ENCODE measurements at regions not wholly inside any gene's neighbourhood (a gene's known extent, or its start where the extent isn't known, plus 50 kb on each side); places are given as distances from the start of the nearest gene placed in this dataset.

GRCh38 chr10:110442746-110443145 is 55.0 kb upstream of the DUSP5 start:
- no peak for DNase-seq

GRCh38 chr10:110443239-110444003 is 54.3 kb upstream of the DUSP5 start:
- DNase-seq = no peak

DNA sequence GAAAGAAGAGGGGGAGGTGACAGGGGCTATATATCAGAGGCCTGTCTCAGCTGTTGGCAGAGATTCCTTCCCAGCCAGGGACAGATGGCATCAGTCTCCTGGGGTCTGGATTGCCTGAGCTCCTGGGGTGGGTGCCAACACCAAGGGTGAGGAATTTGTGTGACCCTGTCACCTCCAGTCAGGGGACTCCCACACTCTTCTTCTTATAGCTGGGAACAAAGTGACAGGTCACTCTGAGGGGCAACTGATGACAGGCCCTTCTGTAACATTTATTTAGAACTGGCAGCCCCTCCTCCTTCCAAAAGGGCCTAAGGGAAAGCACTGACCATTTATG is 53.7 kb upstream of the DUSP5 start:
- no peak for DNase-seq

- no peak for DNase-seq
These were observed 51.8 kb upstream of the DUSP5 start for GRCh38 chr10:110445871-110446270.

GRCh38 chr10:110446277-110446676 is 51.4 kb upstream of the DUSP5 start:
- no peak for DNase-seq

DNA sequence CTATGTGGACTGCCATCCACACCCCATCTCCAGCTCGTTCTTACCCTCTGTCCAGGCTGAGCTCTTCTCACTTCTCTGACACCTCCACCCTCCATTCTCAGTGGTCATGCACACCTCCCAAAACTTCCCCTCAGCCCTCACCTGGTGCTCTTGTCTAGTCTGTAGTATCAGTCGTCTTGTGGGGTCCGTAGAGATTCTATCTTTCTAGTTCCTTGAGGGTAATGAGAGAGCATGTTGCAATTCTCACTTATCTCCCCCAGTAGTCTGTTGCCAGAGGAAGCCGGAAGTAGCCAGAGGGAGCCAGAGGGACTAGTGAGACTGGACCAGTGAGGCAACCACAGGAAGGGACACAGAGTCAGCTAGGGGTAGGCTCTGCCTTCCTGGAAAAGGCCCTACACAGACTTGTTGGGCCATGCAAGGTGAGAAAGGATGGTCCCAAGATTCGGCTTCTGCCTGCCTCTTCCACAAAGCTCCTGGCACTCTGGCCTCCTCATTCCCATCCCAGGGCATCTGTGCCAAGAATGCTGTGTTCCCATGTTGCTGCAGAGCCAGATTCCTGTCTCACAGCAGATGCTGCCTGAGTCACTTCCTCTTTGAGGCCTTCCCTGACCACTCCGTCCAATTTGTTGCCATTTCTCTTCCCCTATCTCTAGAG is 50.6 kb upstream of the DUSP5 start:
- DNase-seq = peak; percentile 95

GRCh38 chr10:110447886-110448285 is 49.8 kb upstream of the DUSP5 start:
- no peak for DNase-seq
